ENCODE measurements at regions not wholly inside any gene's neighbourhood (a gene's known extent, or its start where the extent isn't known, plus 50 kb on each side); places are given as distances from the start of the nearest gene placed in this dataset.
"Not testable (repeated sequence)": the region's sequence is repeated elsewhere in the genome, so short reads cannot be mapped to it uniquely, and the experiment has no call there.

DNA sequence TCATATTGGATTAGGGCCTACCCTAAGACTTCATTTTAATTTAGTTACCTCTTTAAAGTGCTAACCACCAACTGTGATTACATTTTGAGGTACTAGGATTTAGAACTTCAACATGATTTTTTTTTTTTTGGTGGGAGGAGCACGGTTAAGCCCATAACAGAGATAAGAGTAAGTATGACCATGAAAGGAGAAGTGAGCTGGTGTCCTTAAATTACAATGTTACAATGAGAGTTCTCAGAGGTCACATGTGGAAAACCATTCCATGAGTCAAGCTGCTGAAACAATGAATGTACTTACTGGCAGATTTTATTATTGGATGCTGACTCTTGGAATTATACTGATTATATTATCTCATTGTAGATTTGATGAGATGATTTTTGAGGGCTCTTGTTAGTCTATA, 779.3 kb upstream of the CITED2 start:
- no peaks in the 10 kb centered on the region for H3K9me3 ChIP-seq (ENCODE audit: severe bottlenecking)
- no peak for ATAC-seq (ENCODE audit: low read depth)
- no peaks in the 10 kb centered on the region for H3K4me1 ChIP-seq (ENCODE audit: insufficient read depth, poor library complexity, severe bottlenecking)
- no peak for DNase-seq (ENCODE audit: low spot score)
- H3K36me3 ChIP-seq (ENCODE audit: low read depth): no peaks in the 10 kb centered on the region
- no peak overlapping the region for H3K27ac ChIP-seq (ENCODE audit: poor library complexity, severe bottlenecking)
- TF ChIP-seq CTCF (IDR thresholded peaks at IDR 0.05; ENCODE audit: poor library complexity, severe bottlenecking): no peak
- H3K27me3 ChIP-seq (ENCODE audit: insufficient read depth, poor library complexity, severe bottlenecking): no peaks in the 10 kb centered on the region
- no peak overlapping the region for H3K4me3 ChIP-seq (ENCODE audit: severe bottlenecking)

DNA sequence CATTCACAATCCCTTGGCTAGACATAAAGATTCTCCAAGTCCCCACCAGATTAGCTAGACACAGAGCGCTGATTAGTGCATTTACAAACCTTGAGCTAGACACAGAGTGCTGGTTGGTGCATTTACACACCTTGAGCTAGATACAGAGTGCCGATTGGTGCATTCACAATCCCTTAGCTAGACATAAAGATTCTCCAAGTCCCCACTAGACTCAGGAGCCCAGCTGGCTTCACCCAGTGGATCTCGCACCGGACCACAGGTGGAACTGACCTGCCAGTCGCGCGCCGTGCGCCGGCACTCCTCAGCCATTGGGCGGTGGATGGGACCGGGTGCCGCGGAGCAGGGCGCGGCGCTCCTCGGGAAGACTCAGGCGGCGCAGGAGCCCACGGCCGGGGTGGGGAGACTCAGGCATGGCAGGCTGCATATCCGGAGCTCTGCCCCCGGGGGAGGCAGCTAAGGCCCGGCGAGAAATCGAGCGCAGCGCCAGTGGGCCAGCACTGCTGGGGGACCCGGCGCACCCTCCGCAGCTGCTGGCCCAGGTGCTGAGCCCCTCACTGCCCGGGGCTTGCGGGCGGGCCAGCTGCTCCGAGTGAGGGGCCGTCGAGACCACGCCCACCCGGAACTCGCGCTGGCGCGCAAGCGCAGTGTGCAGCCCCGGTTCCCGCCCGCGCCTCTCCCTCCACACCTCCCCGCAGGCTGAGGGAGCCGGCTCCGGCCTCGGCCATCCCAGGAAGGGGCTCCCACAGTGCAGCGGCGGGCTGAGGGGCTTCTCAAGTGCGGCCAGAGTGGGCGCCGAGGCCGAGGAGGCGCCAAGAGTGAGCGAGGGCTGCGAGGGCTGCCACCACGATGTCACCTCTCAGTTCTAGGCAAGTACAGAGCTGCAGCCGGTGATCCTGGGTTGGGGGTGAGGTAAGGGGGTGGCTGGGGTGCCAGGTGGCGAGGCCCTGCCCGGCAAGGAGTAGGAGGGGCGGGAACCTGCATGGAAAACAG, 773.7 kb upstream of the CITED2 start:
- ATAC-seq (ENCODE audit: low read depth); H3K9me3 ChIP-seq (ENCODE audit: severe bottlenecking); H3K27ac ChIP-seq (ENCODE audit: poor library complexity, severe bottlenecking): not testable (repeated sequence)

GRCh38 chr6:140140891-140141290, 766.4 kb upstream of the CITED2 start:
- Histone ChIP-seq H3K9me3 (ENCODE audit: severe bottlenecking) (no peaks in the 10 kb centered on the region), H3K27ac (ENCODE audit: poor library complexity, severe bottlenecking) (no peak overlapping the region), H3K4me3 (ENCODE audit: severe bottlenecking) (no peak overlapping the region), H3K27me3 (ENCODE audit: insufficient read depth, poor library complexity, severe bottlenecking) (no peaks in the 10 kb centered on the region), H3K4me1 (ENCODE audit: insufficient read depth, poor library complexity, severe bottlenecking) (no peaks in the 10 kb centered on the region), H3K36me3 (ENCODE audit: low read depth) (no peaks in the 10 kb centered on the region)
- DNase-seq (ENCODE audit: low spot score): no peak
- no peak for ATAC-seq (ENCODE audit: low read depth)
- no peak for TF ChIP-seq CTCF (IDR thresholded peaks at IDR 0.05; ENCODE audit: poor library complexity, severe bottlenecking)

More for the DNA sequence above, 773.7 kb upstream of the CITED2 start:
- H3K4me3 ChIP-seq (ENCODE audit: severe bottlenecking); H3K4me1 ChIP-seq (ENCODE audit: insufficient read depth, poor library complexity, severe bottlenecking); H3K27me3 ChIP-seq (ENCODE audit: insufficient read depth, poor library complexity, severe bottlenecking); H3K36me3 ChIP-seq (ENCODE audit: low read depth): not testable (repeated sequence)
- peak; percentile 39 for DNase-seq (ENCODE audit: low spot score)

- Histone ChIP-seq H3K9me3 (ENCODE audit: severe bottlenecking) (no peaks in the 10 kb centered on the region), H3K4me1 (ENCODE audit: insufficient read depth, poor library complexity, severe bottlenecking) (no peaks in the 10 kb centered on the region), H3K4me3 (ENCODE audit: severe bottlenecking) (no peak overlapping the region), H3K27me3 (ENCODE audit: insufficient read depth, poor library complexity, severe bottlenecking) (no peaks in the 10 kb centered on the region), H3K27ac (ENCODE audit: poor library complexity, severe bottlenecking) (no peak overlapping the region), H3K36me3 (ENCODE audit: low read depth) (no peaks in the 10 kb centered on the region)
- DNase-seq (ENCODE audit: low spot score) (no peak), ATAC-seq (ENCODE audit: low read depth) (no peak)
- no peak for TF ChIP-seq CTCF (IDR thresholded peaks at IDR 0.05; ENCODE audit: poor library complexity, severe bottlenecking)
Measured at GRCh38 chr6:140138311-140139010, 764.0 kb upstream of the CITED2 start.

DNA sequence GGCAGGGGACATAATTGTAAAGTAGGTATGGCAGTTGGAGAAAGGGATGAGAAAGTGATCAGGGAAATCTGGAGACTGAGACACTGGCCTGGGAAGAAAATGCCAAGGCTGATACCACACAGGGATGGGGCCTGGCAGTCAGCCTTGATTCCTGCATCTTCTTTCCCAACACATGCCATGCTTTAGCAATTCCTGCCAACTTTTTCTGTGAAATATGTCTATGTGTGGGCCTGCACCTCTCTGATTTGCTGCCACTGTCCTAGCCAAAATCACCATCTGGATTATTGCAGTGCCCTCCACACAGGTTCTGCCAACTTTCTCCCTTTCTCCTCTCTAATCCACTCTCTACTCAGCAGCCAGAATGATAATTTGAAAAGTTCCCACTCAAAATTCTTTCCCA, 759.8 kb upstream of the CITED2 start:
- TF ChIP-seq CTCF (IDR thresholded peaks at IDR 0.05; ENCODE audit: poor library complexity, severe bottlenecking): no peak
- DNase-seq (ENCODE audit: low spot score): no peak
- ATAC-seq (ENCODE audit: low read depth): no peak
- Histone ChIP-seq H3K9me3 (ENCODE audit: severe bottlenecking) (peaks cover 6% of the 10 kb centered on the region), H3K27me3 (ENCODE audit: insufficient read depth, poor library complexity, severe bottlenecking) (no peaks in the 10 kb centered on the region), H3K36me3 (ENCODE audit: low read depth) (no peaks in the 10 kb centered on the region), H3K4me3 (ENCODE audit: severe bottlenecking) (no peak overlapping the region), H3K4me1 (ENCODE audit: insufficient read depth, poor library complexity, severe bottlenecking) (no peaks in the 10 kb centered on the region), H3K27ac (ENCODE audit: poor library complexity, severe bottlenecking) (no peak overlapping the region)

Measured in RWPE2 (cell line).